Epithelial cell of esophagus (primary cell): ENCODE measurements at regions not wholly inside any gene's neighbourhood (a gene's known extent, or its start where the extent isn't known, plus 50 kb on each side); places are given as distances from the start of the nearest gene placed in this dataset.

Source experiments
- DNase-seq: peaks from one replicate; pipeline ENCODE4 v3.0.0; 2010; ENCODE audit warnings: low read depth
- H3K4me3 ChIP-seq: 2 replicates; pipeline ENCODE4 v1.5.1; 2011; ENCODE audit warnings: mild to moderate bottlenecking, low read length, control low read depth
- TF ChIP-seq, protein P1 (sequence below): IDR thresholded peaks from 2 replicates; pipeline ENCODE4 v1.5.1; 2011; ENCODE audit warnings: low read depth, mild to moderate bottlenecking, low read length, control low read depth, inconsistent platforms; ENCODE audit not compliant: insufficient read depth; ENCODE audit errors: missing control alignments

DNA sequence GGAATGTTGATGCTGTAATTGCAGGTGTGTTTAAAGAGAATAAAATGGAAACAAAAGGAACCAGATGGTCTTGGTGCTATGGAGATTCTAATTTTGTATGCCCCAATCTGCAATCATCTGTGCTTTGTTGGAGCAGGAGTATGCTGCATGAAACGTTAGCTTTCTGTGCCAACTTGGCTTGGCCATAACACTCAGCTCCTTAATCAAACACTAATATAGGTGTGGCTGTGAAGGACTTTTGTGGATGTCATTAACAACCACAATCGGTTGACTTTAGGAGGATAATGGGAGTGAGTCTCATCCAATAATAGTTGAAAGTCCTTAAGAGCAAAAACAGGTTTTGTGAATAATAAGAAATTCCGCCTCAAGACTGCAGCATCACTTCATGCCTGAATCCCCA, 399.2 kb downstream of the NLGN4X start:
- no peak for DNase-seq
- TF ChIP-seq, protein P1, sequence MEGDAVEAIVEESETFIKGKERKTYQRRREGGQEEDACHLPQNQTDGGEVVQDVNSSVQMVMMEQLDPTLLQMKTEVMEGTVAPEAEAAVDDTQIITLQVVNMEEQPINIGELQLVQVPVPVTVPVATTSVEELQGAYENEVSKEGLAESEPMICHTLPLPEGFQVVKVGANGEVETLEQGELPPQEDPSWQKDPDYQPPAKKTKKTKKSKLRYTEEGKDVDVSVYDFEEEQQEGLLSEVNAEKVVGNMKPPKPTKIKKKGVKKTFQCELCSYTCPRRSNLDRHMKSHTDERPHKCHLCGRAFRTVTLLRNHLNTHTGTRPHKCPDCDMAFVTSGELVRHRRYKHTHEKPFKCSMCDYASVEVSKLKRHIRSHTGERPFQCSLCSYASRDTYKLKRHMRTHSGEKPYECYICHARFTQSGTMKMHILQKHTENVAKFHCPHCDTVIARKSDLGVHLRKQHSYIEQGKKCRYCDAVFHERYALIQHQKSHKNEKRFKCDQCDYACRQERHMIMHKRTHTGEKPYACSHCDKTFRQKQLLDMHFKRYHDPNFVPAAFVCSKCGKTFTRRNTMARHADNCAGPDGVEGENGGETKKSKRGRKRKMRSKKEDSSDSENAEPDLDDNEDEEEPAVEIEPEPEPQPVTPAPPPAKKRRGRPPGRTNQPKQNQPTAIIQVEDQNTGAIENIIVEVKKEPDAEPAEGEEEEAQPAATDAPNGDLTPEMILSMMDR, result no peak
- no peak overlapping the region for H3K4me3 ChIP-seq

GRCh38 chrX:5829060-5829459, 399.6 kb downstream of the NLGN4X start:
- TF ChIP-seq, protein P1, result no peak
- H3K4me3 ChIP-seq, result no peak overlapping the region
- peak; percentile 30 for DNase-seq

- no peak overlapping the region for H3K4me3 ChIP-seq
- TF ChIP-seq, protein P1, result no peak
- DNase-seq, result no peak
Observed at GRCh38 chrX:5823903-5824302, 404.8 kb downstream of the NLGN4X start.

DNA sequence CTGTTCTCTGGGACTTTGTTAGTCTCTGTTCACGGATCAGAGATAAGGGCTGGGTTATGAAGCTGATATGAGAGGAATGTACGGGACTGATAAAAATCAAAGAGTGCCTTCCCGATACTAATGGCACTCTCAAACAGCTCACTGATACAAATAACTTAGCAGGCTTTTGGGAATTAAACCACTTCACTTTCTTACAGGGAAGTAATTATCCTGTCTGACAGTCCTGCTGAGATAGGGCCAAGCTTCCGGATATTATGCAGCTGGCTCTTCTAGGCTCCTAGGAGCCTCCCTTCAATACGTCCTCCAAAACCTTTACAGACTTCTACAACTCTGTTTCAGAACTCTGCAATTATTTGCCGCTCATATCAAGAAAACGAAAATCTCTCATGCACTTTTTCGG, 418.0 kb downstream of the NLGN4X start:
- H3K4me3 ChIP-seq, result no peak overlapping the region
- TF ChIP-seq, protein P1, result no peak
- DNase-seq, result no peak

DNA sequence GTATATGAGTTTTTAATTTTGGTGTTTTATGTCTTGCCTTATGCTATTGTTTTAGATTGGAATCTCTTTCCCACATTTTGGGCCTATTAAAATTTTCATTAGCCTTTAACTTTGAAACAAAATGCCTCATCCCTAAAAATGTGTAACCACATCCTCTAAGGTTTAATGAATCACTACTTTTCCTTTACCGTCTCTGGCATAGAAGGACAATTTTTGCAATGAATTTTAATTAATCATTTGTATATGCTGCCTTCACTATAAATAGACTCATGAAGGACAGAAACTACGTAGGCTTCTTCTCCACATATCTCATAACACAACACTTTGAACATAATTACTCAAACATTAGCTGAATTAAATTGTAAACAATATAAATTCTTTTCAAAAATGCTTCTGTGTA, 421.5 kb downstream of the NLGN4X start:
- no peak for DNase-seq
- TF ChIP-seq, protein P1, result no peak
- H3K4me3 ChIP-seq, result no peak overlapping the region

- no peak overlapping the region for H3K4me3 ChIP-seq
- TF ChIP-seq, protein P1, result no peak
- no peak for DNase-seq
Observed at GRCh38 chrX:5802391-5802790, 426.3 kb downstream of the NLGN4X start.

- DNase-seq, result no peak
- H3K4me3 ChIP-seq, result no peak overlapping the region
- TF ChIP-seq, protein P1, result no peak
Observed at GRCh38 chrX:5791721-5792120, 436.9 kb downstream of the NLGN4X start.
